ENCODE measurements at regions not wholly inside any gene's neighbourhood (a gene's known extent, or its start where the extent isn't known, plus 50 kb on each side); places are given as distances from the start of the nearest gene placed in this dataset.

- TF ChIP-seq HMBOX1 (IDR thresholded peaks at IDR 0.05) (no peak), GABPA (tag; conservative IDR thresholded peaks at IDR 0.05; ENCODE audit: low read depth) (no peak), HOXB6 (CRISPR knock-in tag; IDR thresholded peaks at IDR 0.05; ENCODE audit: borderline replicate concordance) (no peak), MYNN (IDR thresholded peaks at IDR 0.05) (no peak), MYNN (CRISPR knock-in tag; IDR thresholded peaks at IDR 0.05) (no peak), CBFB (CRISPR knock-in tag; IDR thresholded peaks at IDR 0.05) (no peak), ZNF76 (CRISPR knock-in tag; IDR thresholded peaks at IDR 0.05; ENCODE audit: borderline replicate concordance) (no peak), BRD9 (IDR thresholded peaks at IDR 0.05; ENCODE audit: low read depth, partially characterized antibody) (no peak), ELK1 (CRISPR knock-in tag; IDR thresholded peaks at IDR 0.05) (no peak)
Observed at GRCh38 chr5:87755360-87755759, 342.6 kb upstream of the CCNH start.

All from K562 (cell line).